Fibroblast of pulmonary artery (primary cell): ENCODE measurements at regions not wholly inside any gene's neighbourhood (a gene's known extent, or its start where the extent isn't known, plus 50 kb on each side); places are given as distances from the start of the nearest gene placed in this dataset.

Experiments used
- DNase-seq: peaks from one replicate; pipeline ENCODE4 v3.0.0-alpha.2; 2010; ENCODE audit warnings: low read depth
- H3K4me3 ChIP-seq: replicated peaks from 2 replicates; pipeline ENCODE4 v1.5.1; 2011; ENCODE audit warnings: low read depth, mild to moderate bottlenecking, control low read depth, low read length, moderate library complexity
- TF ChIP-seq, protein P1 (sequence below): IDR thresholded peaks from 2 replicates; pipeline ENCODE4 v1.5.1; 2011; ENCODE audit warnings: mild to moderate bottlenecking, control low read depth, low read length, inconsistent platforms; ENCODE audit errors: missing control alignments

DNA sequence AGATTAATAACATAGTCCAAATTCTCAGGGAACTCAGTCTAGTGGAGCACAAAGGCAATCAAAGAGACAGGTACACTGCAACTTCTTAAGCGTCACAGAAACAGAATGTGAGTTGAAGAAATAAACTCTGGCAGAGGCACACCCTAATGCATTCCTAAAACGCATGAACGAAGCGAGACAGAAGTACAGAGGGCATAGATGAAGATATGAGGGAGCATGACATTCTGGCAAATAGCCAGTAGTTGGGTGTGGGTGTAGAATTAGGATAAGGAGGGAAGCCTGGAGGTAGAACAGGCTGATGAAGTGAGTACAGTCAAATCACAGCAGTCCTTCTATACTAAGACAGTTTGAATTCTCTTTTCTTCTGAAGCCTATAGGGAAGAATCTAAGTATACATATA, 838.7 kb upstream of the API5 start:
- H3K4me3 ChIP-seq: no peak overlapping the region
- DNase-seq: no peak
- TF ChIP-seq, protein P1, sequence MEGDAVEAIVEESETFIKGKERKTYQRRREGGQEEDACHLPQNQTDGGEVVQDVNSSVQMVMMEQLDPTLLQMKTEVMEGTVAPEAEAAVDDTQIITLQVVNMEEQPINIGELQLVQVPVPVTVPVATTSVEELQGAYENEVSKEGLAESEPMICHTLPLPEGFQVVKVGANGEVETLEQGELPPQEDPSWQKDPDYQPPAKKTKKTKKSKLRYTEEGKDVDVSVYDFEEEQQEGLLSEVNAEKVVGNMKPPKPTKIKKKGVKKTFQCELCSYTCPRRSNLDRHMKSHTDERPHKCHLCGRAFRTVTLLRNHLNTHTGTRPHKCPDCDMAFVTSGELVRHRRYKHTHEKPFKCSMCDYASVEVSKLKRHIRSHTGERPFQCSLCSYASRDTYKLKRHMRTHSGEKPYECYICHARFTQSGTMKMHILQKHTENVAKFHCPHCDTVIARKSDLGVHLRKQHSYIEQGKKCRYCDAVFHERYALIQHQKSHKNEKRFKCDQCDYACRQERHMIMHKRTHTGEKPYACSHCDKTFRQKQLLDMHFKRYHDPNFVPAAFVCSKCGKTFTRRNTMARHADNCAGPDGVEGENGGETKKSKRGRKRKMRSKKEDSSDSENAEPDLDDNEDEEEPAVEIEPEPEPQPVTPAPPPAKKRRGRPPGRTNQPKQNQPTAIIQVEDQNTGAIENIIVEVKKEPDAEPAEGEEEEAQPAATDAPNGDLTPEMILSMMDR: no peak

DNA sequence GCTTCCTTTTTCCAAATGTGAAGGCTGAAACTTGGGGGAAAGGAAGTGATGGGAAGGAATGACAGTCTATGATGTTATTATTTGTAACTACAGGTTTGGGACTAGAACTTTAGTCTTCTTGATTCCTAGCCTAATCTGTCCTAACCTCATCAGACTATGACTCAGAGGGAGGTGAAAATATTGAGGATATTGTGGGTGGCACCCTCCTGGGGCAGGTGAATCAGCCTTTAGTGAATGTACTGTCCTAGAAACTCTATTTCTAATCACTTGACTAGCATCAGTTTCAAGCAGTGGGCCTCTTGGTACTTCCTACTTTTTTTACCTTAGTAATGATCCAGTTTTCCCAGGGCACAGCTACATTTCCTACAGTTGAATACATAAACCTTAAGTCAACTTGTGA, 829.0 kb upstream of the API5 start:
- TF ChIP-seq, protein P1: no peak
- DNase-seq: no peak

DNA sequence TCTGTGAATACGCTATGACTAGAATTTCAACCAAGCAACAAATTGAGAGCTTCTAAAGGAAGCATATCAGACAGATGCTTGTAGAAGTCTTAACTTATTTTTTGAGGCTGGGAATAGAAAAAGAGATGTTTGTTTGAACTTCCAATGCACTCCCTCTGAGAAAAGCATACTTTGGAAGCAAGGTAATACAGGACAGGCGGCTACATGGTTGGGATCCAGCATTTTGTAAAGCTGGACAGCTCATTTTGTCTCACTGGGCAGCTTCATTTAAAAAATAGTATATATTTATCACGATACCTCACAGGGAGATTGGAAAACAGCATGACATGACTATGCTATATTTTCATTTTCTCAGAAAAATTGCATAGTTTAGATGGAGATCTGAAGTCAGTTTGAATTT, 821.3 kb upstream of the API5 start:
- no peak for DNase-seq
- no peak overlapping the region for H3K4me3 ChIP-seq
- TF ChIP-seq, protein P1: no peak

More for the DNA sequence above, 829.0 kb upstream of the API5 start:
- H3K4me3 ChIP-seq: no peak overlapping the region

DNA sequence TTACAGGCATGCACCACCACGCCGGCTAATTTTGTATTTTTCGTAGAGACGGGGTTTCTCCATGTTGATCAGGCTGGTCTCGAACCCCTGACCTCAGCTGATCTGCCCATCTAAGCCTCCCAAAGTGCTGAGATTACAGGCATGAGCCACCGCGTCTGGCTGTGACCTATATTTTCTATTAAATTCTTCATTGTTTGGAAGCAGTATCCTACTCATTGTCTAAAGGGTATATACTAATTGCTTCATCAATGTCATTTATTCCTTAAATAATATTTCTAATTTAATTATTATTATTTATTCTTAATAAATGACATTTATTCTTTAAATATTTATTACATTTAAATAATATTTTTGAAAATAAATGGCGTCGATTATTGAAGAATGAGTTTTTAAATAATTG, 817.3 kb upstream of the API5 start:
- no peak overlapping the region for H3K4me3 ChIP-seq

DNA sequence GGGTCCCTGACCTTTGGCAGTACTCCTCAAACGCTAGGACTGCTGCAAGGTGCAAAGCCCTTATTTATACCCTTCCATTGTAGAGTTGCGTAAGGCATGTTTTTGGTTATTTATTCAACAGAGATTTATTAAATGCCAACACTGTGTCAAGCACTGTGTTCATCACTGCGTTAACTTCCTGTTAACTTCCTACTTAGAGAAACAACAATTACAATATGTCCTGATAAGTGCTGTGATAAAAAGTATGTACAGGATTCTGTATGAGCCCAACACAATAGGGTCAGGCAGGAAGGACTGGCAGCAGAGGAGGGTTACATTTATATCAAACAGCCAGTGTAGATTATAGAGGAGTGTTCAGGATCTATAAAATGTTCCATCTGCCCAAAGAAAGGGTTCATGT, 812.8 kb upstream of the API5 start:
- DNase-seq: peak; percentile 16
- TF ChIP-seq, protein P1: no peak
- H3K4me3 ChIP-seq: no peak overlapping the region

More for the DNA sequence above, 817.3 kb upstream of the API5 start:
- no peak for DNase-seq
- TF ChIP-seq, protein P1: no peak

DNA sequence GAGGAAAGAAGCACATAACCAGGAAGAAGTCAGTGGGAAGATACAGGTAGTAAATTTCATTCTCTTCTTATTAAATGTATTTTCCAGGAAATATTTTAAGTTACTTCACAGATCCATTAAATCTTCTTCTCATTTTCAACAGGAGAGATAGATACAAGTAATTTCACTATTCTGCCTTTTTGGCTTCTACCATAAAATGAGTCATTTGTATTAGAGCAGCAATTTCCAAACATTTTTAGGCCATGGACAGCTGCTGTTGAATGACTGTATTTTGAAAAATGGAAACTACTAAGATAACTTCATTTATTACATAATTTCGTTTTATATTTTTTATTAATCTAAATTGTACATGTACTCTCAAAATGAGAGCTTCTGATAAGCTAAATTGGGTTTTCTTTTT, 809.6 kb upstream of the API5 start:
- DNase-seq: no peak
- no peak overlapping the region for H3K4me3 ChIP-seq
- TF ChIP-seq, protein P1: no peak

DNA sequence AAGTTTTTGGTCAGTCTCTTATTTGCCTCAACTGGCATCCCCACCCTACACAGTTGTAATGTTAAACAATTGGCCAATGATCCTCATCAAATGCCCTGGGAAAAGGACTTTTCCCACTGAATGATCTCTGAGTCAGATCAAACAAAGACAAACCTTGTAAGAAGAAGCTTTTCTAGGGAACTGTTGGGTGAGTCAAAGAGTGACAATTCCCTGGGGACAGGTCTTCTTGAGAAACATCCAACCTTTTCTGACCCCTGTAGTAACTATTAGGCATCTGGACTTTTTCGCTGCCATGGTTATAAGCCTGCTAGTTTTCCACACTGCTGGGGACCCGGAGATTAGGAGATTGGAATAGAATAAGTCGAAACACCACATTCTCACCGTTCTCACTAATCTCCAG, 789.8 kb upstream of the API5 start:
- TF ChIP-seq, protein P1: no peak
- DNase-seq: peak; percentile 56
- no peak overlapping the region for H3K4me3 ChIP-seq
